Skeletal muscle cell (primary cell): ENCODE measurements at regions not wholly inside any gene's neighbourhood (a gene's known extent, or its start where the extent isn't known, plus 50 kb on each side); places are given as distances from the start of the nearest gene placed in this dataset.
"Not testable (repeated sequence)": the region's sequence is repeated elsewhere in the genome, so short reads cannot be mapped to it uniquely, and the experiment has no call there.

Experiments used
- DNase-seq: peaks from one replicate; pipeline ENCODE4 v3.0.0-alpha.2; 2010; ENCODE audit warnings: low read depth
- H3K4me3 ChIP-seq: 2 replicates; pipeline ENCODE4 v1.5.1; 2011; ENCODE audit warnings: low read depth, mild to moderate bottlenecking, control low read depth, low read length, moderate library complexity

DNA sequence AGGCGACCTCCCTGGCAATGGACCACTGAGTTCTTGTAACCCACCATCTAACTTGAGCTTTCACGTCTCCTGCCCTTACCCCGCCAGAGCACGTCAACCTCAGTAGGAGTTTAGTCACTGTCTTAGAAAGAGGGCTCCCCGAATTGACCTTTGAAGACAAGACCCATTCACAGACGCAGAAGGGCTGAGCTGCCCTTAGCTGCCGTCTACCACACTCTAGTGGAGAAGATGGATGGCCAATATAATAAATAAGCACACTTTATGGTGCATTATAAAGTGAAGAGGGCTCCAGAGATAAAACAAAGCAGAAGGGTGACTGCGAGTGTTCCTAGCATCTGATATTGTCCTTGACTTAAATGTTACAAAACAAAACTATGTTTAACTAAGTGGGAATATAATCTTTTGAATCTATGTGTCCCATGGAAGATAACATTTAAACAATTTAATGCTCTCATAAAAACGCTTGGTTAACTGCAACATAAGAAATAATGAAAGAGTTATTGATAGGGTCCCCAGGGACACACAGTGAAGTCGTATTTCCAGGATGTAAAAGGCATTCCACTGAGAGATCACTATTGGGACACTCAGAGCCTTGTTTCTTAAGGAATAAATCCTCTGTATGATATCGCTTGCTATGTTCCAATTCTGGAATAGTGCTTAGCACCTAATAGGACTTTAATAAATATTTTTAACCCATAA, 261.1 kb downstream of the THBS2 start:
- no peak overlapping the region for H3K4me3 ChIP-seq
- DNase-seq, result no peak

DNA sequence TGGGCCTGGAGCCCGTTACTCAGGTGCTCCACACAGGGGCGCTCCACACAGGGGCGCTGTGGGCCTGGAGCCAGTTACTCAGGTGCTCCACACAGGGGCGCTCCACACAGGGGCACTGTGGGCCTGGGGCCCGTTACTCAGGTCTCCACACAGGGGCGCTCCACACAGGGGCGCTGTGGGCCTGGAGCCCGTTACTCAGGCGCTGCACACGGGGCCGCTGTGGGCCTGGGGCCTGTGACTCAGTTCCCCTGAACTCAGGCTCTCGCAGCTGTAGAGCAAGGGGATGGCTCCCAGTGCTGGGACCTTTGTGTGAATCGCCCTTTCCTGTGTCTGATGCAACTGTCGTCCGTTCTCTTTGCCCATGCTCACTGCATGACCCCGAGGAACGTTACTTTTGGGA, 262.0 kb downstream of the THBS2 start:
- DNase-seq, H3K4me3 ChIP-seq: not testable (repeated sequence)

DNA sequence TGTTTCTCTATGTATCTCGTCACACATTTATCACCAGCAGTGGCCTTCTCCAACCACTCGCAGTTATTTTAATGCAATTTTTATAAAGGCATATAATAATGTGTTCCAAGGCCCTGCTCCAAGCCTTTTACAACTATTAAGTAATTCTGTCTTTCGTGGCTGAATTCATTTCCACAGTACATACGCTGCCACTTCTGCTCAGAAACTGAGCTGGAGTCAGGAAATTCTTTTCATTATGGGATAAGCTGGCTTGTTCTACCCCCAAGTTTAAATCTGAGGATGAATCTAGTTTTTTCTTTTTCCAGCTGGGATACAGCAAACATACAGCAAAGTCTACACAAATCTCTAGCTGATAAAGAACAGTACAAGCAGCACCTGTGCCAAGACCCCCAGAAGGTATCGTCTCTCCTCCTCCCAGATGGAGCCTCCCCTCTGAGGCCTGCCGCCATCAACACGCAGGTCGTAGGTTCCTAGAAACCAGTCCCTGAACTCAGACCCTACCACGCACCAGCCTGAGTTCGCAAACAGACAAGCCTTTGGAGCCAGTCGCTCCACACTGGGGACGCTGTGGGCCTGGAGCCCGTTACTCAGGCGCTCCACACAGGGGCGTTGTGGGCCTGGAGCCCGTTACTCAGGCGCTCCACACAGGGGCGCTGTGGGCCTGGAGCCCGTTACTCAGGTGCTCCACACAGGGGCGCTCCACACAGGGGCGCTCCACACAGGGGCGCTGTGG, 263.5 kb downstream of the THBS2 start:
- no peak overlapping the region for H3K4me3 ChIP-seq
- no peak for DNase-seq

DNA sequence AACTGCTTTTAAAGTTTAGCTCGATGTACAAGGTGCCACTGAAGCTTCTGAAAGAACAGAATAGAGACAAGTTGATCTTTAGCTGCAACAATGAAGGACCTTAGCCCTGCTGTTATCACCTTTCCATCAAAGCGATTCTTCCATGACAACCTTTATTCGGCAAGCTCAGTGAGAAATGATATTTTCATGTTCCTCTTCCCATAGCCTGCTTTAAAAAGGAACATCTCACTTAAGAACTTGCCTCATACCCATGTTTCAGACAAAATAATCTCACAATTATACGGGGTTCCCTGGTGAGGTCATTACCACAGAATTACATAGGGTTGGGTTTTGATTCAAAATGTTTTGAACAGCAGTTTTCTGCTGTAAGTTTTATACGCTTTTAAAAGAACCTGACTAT, 264.2 kb downstream of the THBS2 start:
- no peak for DNase-seq

DNA sequence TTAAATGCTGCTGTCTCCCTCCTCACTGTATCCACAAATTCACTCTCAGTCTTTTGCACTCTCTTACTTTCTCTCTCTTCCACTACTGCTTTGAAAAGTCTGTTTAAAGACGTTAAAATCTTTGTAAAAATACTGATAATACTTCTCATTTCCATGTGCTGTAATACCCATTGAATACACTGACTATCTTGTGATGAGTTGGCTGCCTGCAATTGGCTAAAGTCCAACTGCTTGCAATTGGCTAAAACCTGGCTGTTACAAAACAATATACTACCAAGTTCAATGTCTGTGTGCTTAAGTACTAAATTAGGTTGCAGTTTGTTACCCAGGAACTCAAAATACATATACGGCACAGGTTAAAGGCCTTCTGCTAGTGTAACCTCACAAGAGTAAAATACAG, 264.8 kb downstream of the THBS2 start:
- DNase-seq, result peak; percentile 9
- H3K4me3 ChIP-seq, result no peak overlapping the region

More for the DNA sequence above, 264.2 kb downstream of the THBS2 start:
- H3K4me3 ChIP-seq, result no peak overlapping the region

DNA sequence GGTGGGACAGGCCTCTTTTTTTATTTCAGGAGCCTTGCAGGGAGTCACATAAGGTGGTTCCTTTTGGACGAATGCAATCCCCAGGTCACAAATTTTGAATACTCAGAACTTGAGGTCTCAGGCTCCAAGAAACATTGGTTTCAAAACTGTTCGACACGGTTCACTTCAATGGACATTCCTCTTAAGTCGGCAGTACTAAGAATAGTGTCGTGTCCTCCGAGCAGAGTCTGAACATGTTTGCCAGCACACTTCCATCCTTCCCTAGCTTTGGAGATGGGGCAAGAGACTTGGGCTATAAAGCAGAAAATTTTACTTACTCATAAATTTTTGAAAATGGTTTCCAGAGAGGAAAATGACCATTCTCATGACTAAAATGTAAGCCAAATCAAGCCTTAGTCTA, 265.4 kb downstream of the THBS2 start:
- no peak overlapping the region for H3K4me3 ChIP-seq
- no peak for DNase-seq

DNA sequence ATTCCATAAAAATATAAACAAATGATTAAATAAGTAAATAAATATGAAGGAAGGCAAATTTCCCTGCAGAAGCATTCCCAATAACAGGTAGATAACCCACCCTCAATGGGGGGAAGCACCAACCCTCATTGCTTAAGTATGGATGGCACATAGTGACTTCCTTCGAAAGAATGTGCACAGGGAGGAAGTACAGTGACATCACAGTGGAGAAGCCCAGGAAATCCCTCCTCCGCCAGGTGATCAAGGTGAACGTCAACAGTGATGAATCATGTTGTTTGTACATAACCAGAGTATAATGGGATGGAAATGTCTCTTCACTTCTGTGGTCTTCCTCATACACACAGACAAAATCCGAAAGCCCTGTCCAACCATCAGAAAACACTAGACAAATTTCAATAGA, 267.9 kb downstream of the THBS2 start:
- H3K4me3 ChIP-seq, result no peak overlapping the region
- DNase-seq, result no peak

DNA sequence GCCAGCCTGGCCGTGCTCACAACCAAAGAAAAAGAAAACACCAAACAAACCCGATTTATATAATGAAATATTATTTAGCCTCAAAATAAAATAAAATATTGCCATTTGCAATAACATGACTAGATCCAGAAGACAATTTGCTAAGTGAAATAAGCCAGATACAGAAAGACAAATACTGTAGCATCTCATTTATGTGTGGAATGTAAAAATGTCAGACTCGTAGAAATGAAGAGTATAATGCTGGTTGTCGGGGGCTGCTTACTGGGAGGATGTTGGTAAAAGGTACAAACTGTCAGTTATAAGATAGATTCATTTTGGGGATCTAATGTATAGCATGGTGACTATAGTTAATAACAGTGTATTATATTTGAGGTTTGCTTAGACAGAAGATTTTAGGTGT, 269.7 kb downstream of the THBS2 start:
- DNase-seq, result no peak
- H3K4me3 ChIP-seq, result no peak overlapping the region

DNA sequence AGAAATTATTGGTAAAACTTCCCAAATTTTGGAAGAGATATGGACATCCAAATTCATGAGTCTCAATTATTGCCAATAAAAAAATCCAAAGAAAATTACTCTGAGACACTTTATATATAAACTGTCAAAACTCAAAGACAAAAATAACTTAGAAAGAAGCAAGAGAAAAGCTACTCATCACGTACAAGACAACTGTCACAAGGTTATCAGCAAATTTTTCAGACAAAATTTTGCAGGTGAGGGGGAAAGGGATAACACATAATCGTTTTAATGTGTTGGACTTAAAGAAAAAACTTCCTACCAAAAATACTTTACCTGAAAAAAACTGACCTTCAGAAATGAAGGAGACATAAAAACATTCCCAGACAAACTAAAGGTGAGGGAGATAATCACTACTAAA, 272.5 kb downstream of the THBS2 start:
- no peak overlapping the region for H3K4me3 ChIP-seq
- DNase-seq, result no peak

DNA sequence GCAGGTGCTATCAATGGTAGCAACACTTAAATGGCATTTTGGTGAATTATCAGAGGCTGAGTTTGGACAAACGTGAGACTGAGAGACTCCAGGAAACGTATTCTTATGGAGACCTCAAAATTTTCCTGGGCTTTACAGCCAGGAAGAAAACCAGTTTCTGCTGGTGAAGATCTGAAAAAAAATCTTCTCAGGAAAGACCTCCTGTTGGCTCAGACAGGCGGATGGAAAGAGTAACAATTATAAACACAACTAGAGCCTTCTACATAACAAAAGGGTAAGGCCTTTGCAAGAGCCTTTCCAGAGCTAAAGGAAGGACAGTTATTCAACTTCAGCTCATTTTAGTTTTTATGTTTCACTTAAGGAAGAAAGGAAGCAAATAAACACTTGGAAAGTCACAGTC, 274.4 kb downstream of the THBS2 start:
- no peak overlapping the region for H3K4me3 ChIP-seq
- DNase-seq, result no peak

DNA sequence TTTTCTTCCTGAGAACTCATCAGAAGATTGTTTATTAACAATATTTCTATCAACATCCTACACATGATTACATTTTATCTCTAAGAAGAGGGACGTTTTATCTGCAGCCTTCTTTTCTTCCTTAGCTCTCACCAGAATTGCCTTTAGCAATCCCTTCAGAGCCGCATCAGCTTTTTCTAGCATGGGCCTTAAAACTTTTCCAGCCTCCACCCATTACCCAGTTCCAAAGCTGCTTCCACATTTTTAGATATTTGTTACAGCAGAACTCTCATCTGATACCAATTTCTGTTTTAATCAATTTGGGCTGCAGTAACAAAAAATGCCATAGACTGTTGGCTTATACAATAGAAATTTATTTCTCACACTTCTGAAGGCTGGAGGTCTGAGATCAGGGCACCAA, 281.5 kb downstream of the THBS2 start:
- DNase-seq, result no peak
- no peak overlapping the region for H3K4me3 ChIP-seq

DNA sequence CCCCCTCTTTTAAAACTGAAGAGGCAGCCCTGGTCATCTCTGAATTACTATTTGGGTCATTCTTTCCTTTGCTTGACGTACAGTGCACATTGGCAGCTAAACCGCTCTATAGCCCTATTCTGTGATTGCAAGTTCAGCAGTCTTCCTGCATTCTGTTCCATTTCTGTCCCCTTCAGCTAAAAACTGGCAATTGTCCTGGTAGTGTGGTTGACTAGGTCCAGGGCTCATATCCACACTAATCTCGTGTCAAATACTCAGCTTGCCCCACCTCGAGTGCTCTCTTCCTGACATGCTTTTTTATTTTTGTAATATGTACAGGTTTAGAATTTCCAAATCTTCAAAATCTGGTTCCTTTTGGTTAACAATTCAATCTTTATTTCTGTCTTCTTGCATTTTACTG, 282.1 kb downstream of the THBS2 start:
- no peak overlapping the region for H3K4me3 ChIP-seq
- no peak for DNase-seq

DNA sequence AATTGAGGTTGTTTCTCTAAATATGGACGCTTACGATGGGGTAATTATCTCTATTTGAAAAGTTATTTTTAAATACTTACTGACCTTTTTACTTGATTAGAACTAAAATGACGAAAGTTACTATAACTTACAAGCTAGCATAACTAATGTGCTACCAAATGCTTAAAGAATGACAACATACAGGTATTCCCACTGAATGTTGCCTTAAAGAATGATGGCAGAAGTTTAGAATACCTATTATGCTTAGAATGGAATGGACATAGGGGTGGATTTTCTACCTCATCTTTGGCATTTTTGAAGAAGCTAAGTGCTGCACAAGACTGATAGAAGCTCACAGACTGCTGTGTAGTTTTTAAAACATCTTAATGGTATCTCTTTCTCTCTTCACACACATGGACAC, 284.8 kb downstream of the THBS2 start:
- no peak for DNase-seq
- no peak overlapping the region for H3K4me3 ChIP-seq

DNA sequence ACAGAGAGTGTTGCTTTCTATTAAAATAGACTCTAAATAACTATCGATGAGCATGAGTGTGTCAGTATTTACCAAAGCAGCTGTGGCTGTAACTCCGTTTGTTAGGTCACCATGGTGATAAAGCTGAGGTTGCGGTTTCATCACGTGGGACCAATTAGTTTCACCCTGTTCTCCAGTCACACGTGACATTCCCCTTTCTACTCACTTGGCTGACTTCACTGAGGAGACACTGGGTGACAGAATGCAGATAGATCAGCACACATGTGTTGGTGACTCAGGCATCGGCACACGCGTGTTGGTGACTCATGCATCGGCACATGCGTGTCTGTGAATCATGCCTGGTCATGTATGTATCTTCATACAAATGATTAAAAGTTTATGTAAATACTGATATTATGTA, 285.4 kb downstream of the THBS2 start:
- no peak overlapping the region for H3K4me3 ChIP-seq
- peak; percentile 88 for DNase-seq

DNA sequence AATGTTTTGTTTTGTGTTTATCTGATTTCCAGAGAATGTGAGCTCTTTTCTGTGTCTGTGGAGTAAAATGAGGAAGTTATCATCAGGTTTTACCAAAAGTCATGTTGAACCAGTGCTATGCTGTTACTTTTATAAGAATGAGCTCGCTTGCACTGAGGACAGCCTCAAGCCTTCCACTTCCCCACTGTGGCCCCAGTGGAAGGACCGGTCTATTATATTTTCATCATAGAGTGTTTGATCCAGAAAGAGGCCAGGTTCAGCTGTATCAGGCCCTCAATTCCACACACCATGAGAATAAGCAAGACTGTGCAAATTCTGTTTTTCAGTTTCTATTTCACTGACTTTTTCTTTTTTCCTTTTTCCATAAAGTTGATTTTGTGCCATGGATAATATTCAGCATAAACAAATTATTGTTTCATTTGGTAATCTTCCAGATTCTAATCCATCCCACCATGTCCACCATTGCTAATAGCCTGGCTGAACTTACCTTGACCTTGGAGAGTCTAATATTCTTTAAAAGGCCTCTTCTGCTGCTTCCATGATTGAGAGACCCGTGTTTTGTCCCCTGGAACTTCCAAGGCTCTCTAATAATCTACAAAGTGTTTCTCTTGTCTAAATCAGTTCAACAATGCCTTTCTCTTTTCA, 286.2 kb downstream of the THBS2 start:
- no peak for DNase-seq
- no peak overlapping the region for H3K4me3 ChIP-seq

DNA sequence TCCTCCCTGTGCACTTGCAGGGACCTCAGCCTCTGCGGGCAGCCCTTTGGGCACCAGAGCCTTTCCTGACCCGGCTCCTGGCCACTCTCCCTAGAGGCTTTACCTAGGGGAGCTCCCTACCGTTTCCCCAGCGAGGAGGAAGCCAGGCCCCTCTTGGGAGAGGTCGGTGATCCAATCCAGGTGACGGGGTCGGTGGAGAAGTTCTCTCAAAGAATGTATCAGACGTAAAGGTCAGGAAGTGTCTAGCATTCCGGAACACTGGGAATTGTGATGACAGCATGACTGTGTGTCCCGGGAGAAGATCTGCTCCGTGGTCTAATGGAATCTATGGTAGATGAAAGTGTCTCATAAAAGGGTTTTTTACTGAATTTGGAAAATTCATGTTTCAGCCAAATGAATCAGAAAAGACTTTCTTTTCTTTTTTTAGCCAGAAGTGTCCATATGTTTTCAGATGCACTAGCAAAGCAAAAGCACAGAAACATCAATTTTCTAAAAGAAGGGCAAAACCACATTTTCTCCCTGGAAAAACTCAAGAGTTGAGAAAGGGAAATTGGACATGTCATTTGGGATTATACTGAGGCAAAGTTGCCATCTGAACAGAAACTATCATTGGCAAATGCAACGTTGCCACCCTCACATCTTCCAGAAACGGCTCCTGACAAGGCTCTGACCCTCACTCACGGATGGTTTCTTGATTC, 289.4 kb downstream of the THBS2 start:
- H3K4me3 ChIP-seq, result no peak overlapping the region
- no peak for DNase-seq

DNA sequence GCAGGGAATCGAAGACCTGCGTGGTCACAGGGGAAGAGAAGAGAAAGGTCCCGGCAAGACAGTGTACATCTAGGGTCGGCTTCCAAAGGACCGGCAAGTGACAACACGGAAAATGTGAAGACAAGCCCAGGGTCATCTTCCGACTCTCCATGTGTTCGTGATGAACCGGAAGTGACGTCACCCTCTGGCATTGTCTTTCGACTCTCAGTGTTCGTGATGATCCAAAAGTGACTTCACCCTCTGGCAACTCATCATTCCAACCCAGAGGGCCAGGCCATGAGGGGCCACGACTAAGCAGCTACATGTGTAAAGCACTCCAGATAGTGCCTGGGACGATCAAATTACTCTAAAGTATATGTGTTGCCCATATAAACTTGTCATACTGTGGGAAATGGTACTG, 290.8 kb downstream of the THBS2 start:
- H3K4me3 ChIP-seq, result no peak overlapping the region
- no peak for DNase-seq

DNA sequence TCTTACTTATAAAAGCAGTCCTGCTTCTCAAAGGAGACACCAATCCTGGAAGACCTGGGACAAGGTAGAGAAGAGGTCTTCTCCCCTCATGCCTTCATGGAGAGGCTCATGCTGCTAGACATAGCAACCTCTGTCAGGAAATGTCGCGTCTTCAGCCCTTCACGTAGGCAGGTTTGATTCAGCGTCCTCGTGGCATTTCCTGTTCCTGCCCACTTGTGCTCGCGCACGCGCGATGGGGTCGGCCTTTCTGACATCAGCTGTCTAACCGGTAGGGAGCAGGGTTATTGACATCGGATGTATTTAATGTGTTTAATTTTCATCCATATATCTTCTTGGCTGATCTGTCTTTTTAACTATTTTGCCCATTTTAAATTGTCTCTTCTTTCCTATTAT, 292.4 kb downstream of the THBS2 start:
- H3K4me3 ChIP-seq, result no peak overlapping the region
- no peak for DNase-seq

DNA sequence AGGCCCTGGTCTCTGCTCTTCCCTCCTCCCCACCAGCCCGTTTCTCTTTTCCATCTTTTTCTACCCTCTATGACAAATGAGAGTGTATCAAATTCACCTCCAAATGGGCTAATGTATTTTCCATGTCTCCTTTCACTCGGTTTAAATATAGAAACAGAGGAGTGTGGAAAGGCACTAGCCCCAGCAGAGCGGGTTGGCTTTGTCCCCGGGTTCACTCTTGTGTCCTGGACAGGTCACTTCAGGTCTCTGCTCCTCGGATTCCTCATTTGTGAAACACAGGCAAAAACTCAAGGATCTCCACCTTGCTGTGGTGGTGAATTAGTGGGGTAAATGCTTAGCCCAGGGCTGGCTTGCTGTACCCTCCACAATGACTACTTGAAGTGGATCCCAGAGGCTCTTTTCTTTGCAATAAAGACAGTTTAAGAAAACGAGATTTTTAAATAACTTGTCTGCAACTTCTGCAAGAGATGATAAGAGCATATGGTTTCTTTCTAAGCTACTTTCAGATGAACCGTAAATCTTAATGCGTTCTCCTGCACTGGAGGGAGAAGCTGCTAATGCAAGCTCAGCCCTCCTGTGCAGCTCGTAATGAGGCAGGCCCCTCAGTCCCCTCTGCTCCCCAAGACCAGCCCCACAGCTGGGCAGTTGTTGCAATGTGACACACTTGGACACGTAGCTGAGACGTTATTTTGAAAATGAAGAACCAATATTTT, 292.9 kb downstream of the THBS2 start:
- no peak overlapping the region for H3K4me3 ChIP-seq
- no peak for DNase-seq

DNA sequence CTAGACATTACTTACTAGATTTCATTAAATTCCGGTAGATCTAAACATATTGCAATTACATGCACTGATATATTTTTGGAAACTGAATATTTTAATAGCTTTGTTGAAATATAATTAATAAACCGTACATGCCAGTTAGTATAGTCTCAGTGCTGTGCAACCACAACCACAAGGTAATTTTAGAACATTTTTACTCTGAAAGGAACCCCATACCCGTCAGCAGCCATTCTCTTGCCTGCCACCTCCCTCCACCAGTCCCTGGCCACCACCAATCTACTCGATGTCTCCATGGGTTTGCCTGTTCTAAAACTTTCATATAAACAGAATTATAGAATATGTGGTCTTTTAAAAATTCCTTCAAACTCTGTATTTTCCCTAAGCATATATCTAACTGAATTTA, 293.9 kb downstream of the THBS2 start:
- no peak overlapping the region for H3K4me3 ChIP-seq
- DNase-seq, result no peak
